ENCODE measurements at regions not wholly inside any gene's neighbourhood (a gene's known extent, or its start where the extent isn't known, plus 50 kb on each side); places are given as distances from the start of the nearest gene placed in this dataset.

GRCh38 chr9:38280251-38280800 is 112.2 kb upstream of the ALDH1B1 start:
- no peak overlapping the region for H3K14ac ChIP-seq (ENCODE audit: insufficient read length)
- H3K36me3 ChIP-seq (ENCODE audit: control insufficient read depth in 2 of 4, insufficient read depth in 4 of 4, low read length in 3 of 4): no peaks in the 10 kb centered on the region
- no peak overlapping the region for H3K23ac ChIP-seq (ENCODE audit: insufficient read length)
- H4K5ac ChIP-seq (ENCODE audit: insufficient read length, low read depth, low read length): no peak overlapping the region
- no peak overlapping the region for H2BK15ac ChIP-seq (ENCODE audit: low read length)
- no peak for TF ChIP-seq HDAC6 (IDR thresholded peaks at IDR 0.05; ENCODE audit: low read depth, low read length)
- TF ChIP-seq JUN (IDR thresholded peaks at IDR 0.05; ENCODE audit: low read depth, low read length): no peak
- no peak for TF ChIP-seq GTF2F1 (IDR thresholded peaks at IDR 0.05; ENCODE audit: borderline replicate concordance, low read depth, low read length)
- TF ChIP-seq SAP30 (IDR thresholded peaks at IDR 0.05; ENCODE audit: insufficient read depth, insufficient replicate concordance, low read length): no peak
- TF ChIP-seq TAF7 (optimal IDR thresholded peaks at IDR 0.05; ENCODE audit: borderline replicate concordance, low read depth, low read length): no peak
- no peak for TF ChIP-seq BACH1 (IDR thresholded peaks at IDR 0.05; ENCODE audit: low read length)
- no peak for TF ChIP-seq SRF (IDR thresholded peaks at IDR 0.05; ENCODE audit: low read depth, low read length)
- TF ChIP-seq, protein P1, sequence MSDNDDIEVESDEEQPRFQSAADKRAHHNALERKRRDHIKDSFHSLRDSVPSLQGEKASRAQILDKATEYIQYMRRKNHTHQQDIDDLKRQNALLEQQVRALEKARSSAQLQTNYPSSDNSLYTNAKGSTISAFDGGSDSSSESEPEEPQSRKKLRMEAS (IDR thresholded peaks at IDR 0.05): no peak
- TF ChIP-seq E2F6 (IDR thresholded peaks at IDR 0.05): no peak
- TF ChIP-seq POLR2AphosphoS5 (IDR thresholded peaks at IDR 0.05; ENCODE audit: low read depth, low read length): no peak
- TF ChIP-seq ASH2L (IDR thresholded peaks at IDR 0.05; ENCODE audit: low read length): no peak
- no peak for TF ChIP-seq TEAD4 (IDR thresholded peaks at IDR 0.05; ENCODE audit: low read depth, low read length)
- H3K4me3 ChIP-seq (ENCODE audit: extremely low read depth in 1 of 4, insufficient read depth in 2 of 4, low read depth in 3 of 4, low read length in 4 of 4): no peak overlapping the region
- WGBS, 2 experiments (ENCODE audit: extremely low coverage in 1 of 2, insufficient coverage in 1 of 2, insufficient read length in 1 of 2, insufficient replicate concordance in 2 of 2, low coverage in 1 of 2, low lambda C conversion rate in 2 of 2, missing lambda C conversion rate in 1 of 2): 75% methylated on average over 6 of the region's 6 CpGs; no CpG with 5 or more reads in 1 of the 2 experiments
- no peak overlapping the region for H2AFZ ChIP-seq (ENCODE audit: low read length)
- no peaks in the 10 kb centered on the region for H3K9me3 ChIP-seq (ENCODE audit: insufficient read depth in 2 of 2, low read depth in 1 of 2, low read length in 1 of 2)
- H2BK120ac ChIP-seq (replicated peaks; ENCODE audit: low read depth, low read length): no peak overlapping the region
- H3K4ac ChIP-seq (replicated peaks; ENCODE audit: insufficient read length, low read depth, low read length): no peak overlapping the region
- ChIA-PET POLR2A (ENCODE audit: partially characterized antibody) (no interaction called here), CTCF (ENCODE audit: partially characterized antibody) (interaction anchor here (0.9 to 2.5 kb wide), 4 partner anchors 16 to 120 kb away, joined by 3 to 8 read pairs (median 4); no protein-coding TSS in a partner anchor)
- H3K4me2 ChIP-seq (ENCODE audit: insufficient read depth in 1 of 2, low read depth in 2 of 2, low read length in 2 of 2): no peak overlapping the region
- FAIRE-seq (no peak), DNase-seq (ENCODE audit: low read depth in 1 of 2, low spot score in 2 of 2) (peak in 1 of 2 experiments; percentile 7)
- peaks cover 0 to 2% (median 0%) of the 10 kb centered on the region in 4 experiments; a peak in 2 of 7 replicates for H3K27me3 ChIP-seq (replicated peaks in 1 of 4; ENCODE audit: control insufficient read depth in 3 of 4, extremely low read depth in 1 of 4, insufficient read depth in 3 of 4, low read length in 3 of 4)
- no peak overlapping the region for H3K18ac ChIP-seq (ENCODE audit: extremely low read depth, low read length)
- no peak overlapping the region for H3K56ac ChIP-seq (replicated peaks; ENCODE audit: insufficient read length, low read depth, low read length)
- no peaks in the 10 kb centered on the region for H3K79me1 ChIP-seq (ENCODE audit: low read depth, low read length)
- peaks cover 5 to 13% (median 12%) of the 10 kb centered on the region in 4 experiments for H3K4me1 ChIP-seq (replicated peaks in 1 of 4; ENCODE audit: control insufficient read depth in 3 of 4, insufficient read depth in 4 of 4, low read length in 3 of 4)
- H2BK20ac ChIP-seq (ENCODE audit: low read length): no peak overlapping the region
- no peak overlapping the region for H2BK5ac ChIP-seq (ENCODE audit: low read depth, low read length)
- no peaks in the 10 kb centered on the region for H4K20me1 ChIP-seq (replicated peaks in 1 of 2; ENCODE audit: control insufficient read depth in 1 of 2, insufficient read depth in 2 of 2, low read length in 2 of 2)
- H2BK12ac ChIP-seq (ENCODE audit: low read depth, low read length): no peak overlapping the region
- H4K91ac ChIP-seq (replicated peaks; ENCODE audit: insufficient read length, low read length): no peak overlapping the region
- no peaks in the 10 kb centered on the region; the same call in 1 of the 2 replicates for H3K23me2 ChIP-seq (ENCODE audit: low read depth, low read length)
- no peak overlapping the region for H3K9ac ChIP-seq (replicated peaks in 1 of 4; ENCODE audit: extremely low read depth in 1 of 4, low read depth in 3 of 4, low read length in 3 of 4)
- H2AK5ac ChIP-seq (ENCODE audit: low read depth, low read length): no peak overlapping the region
- H3K27ac ChIP-seq (ENCODE audit: low read depth, low read length): no peak overlapping the region
- no peaks in the 10 kb centered on the region for H3K79me2 ChIP-seq (ENCODE audit: control insufficient read depth in 1 of 2, insufficient read depth in 2 of 2, low read length in 2 of 2)
- no peak overlapping the region for H4K8ac ChIP-seq (ENCODE audit: extremely low read depth, insufficient read depth, low read length)

Data from H1 (cell line).